ENCODE measurements at regions not wholly inside any gene's neighbourhood (a gene's known extent, or its start where the extent isn't known, plus 50 kb on each side); places are given as distances from the start of the nearest gene placed in this dataset.

DNA sequence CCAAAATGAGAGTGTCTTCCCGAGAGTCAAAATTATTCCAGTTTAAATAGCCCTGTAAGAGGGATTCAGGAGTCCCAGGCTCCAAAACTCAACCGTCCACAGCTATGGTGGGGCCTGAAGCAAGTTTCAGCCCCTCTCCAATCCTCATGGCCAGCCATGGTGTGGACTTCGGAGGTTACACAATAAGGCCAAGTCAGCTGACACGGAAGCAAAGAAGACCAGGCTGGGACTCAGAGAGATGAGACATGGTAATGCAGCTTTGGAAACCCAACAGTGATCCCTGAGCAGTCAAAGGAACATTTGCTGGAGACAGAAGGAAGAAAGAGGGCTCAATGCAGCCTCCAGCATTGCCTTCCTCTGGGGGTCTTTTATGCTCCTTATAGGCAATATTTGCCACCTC, 324.6 kb upstream of the TLE3 start:
- TF ChIP-seq, protein P1, sequence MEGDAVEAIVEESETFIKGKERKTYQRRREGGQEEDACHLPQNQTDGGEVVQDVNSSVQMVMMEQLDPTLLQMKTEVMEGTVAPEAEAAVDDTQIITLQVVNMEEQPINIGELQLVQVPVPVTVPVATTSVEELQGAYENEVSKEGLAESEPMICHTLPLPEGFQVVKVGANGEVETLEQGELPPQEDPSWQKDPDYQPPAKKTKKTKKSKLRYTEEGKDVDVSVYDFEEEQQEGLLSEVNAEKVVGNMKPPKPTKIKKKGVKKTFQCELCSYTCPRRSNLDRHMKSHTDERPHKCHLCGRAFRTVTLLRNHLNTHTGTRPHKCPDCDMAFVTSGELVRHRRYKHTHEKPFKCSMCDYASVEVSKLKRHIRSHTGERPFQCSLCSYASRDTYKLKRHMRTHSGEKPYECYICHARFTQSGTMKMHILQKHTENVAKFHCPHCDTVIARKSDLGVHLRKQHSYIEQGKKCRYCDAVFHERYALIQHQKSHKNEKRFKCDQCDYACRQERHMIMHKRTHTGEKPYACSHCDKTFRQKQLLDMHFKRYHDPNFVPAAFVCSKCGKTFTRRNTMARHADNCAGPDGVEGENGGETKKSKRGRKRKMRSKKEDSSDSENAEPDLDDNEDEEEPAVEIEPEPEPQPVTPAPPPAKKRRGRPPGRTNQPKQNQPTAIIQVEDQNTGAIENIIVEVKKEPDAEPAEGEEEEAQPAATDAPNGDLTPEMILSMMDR (IDR thresholded peaks at IDR 0.05), result no peak

GRCh38 chr15:70420948-70421482, 323.3 kb upstream of the TLE3 start:
- Histone ChIP-seq H3K4me3 (no peak overlapping the region), H3K9me3 (no peaks in the 10 kb centered on the region), H3K36me3 (no peaks in the 10 kb centered on the region), H3K27ac (no peak overlapping the region), H3K4me1 (ENCODE audit: control insufficient read depth in 1 of 2, low read depth in 2 of 2) (no peaks in the 10 kb centered on the region), H3K27me3 (replicated peaks; ENCODE audit: insufficient read depth) (no peaks in the 10 kb centered on the region)
- no peak for DNase-seq (ENCODE audit: low spot score)
- TF ChIP-seq, protein P1 (IDR thresholded peaks at IDR 0.05), result no peak
- no peak for ATAC-seq (ENCODE audit: insufficient number of reproducible peaks, low FRiP score, low read depth)

More for the DNA sequence above, 324.6 kb upstream of the TLE3 start:
- DNase-seq (ENCODE audit: low spot score) (no peak), ATAC-seq (ENCODE audit: insufficient number of reproducible peaks, low FRiP score, low read depth) (no peak)
- no peaks in the 10 kb centered on the region for H3K27me3 ChIP-seq (replicated peaks; ENCODE audit: insufficient read depth)
- H3K9me3 ChIP-seq, result no peaks in the 10 kb centered on the region
- H3K27ac ChIP-seq, result no peak overlapping the region
- no peaks in the 10 kb centered on the region for H3K4me1 ChIP-seq (ENCODE audit: control insufficient read depth in 1 of 2, low read depth in 2 of 2)
- no peaks in the 10 kb centered on the region for H3K36me3 ChIP-seq
- no peak overlapping the region for H3K4me3 ChIP-seq

DNA sequence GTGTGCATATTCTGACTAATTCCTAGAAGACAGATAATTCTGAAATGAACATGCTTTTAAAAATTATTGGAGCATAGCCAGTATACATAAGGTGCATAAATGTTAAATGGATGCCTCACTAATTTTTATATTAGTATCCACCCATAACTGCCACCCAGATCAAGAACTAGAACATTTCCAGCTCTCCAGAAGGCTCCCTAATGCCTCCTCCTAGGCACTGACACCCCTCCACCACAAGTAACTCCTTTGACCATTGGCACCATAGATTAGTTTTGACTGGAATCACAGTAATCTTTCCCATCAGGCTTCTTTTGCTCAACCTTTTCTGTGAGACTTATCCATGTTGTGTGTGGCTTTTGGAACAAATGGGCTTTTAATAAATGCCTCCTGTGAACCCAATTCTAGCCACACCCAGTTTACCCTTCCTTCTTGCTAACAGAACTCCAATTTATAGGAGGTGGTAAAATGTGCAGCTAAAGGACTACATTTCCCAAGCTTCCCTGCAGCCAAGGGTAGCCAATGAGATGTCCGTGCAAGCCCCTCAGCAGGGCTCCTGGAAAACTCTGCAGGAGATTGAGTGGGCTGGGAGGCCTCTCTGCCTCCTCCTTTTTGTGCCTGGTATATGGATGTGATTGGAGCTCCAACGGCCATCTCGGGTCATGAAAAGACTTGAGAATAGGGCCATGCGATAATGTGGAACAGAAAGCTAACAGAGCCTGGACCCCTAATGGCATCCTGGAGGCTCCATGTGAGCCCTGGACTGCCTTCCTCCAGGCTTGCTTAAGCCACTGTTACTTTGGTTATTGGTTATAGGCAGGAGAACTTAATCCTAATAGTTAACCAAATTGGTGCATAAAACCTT, 322.6 kb upstream of the TLE3 start:
- Histone ChIP-seq H3K27me3 (replicated peaks; ENCODE audit: insufficient read depth) (no peaks in the 10 kb centered on the region), H3K4me1 (ENCODE audit: control insufficient read depth in 1 of 2, low read depth in 2 of 2) (no peaks in the 10 kb centered on the region), H3K4me3 (no peak overlapping the region), H3K27ac (no peak overlapping the region), H3K9me3 (no peaks in the 10 kb centered on the region), H3K36me3 (no peaks in the 10 kb centered on the region)
- TF ChIP-seq, protein P1 (IDR thresholded peaks at IDR 0.05), result no peak
- no peak for DNase-seq (ENCODE audit: low spot score)
- ATAC-seq (ENCODE audit: insufficient number of reproducible peaks, low FRiP score, low read depth), result no peak

GRCh38 chr15:70418943-70419342, 321.2 kb upstream of the TLE3 start:
- DNase-seq (ENCODE audit: low spot score), result no peak
- TF ChIP-seq, protein P1 (IDR thresholded peaks at IDR 0.05), result no peak
- no peaks in the 10 kb centered on the region for H3K4me1 ChIP-seq (ENCODE audit: control insufficient read depth in 1 of 2, low read depth in 2 of 2)
- no peaks in the 10 kb centered on the region for H3K36me3 ChIP-seq
- H3K27me3 ChIP-seq (replicated peaks; ENCODE audit: insufficient read depth), result no peaks in the 10 kb centered on the region
- no peak overlapping the region for H3K27ac ChIP-seq
- no peak overlapping the region for H3K4me3 ChIP-seq
- no peak for ATAC-seq (ENCODE audit: insufficient number of reproducible peaks, low FRiP score, low read depth)
- no peaks in the 10 kb centered on the region for H3K9me3 ChIP-seq

DNA sequence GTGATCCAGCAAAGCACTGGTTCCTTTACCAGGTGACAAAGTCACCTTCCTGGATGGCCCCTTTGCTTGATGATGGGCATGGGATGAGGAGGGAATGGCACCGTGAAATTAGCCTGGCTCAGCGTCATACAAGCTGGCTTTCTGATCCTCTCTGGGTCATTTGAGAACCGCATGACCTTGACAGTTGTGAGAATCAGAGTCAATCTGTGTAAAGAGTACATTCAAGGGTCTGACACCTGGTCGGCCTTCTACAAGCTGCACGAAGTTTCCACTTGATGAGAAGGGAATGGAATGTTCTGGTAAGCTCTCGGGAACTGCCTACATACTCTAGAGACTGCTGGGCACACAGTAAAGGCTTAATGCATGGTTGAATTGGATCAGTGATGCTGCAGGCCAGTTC, 319.8 kb upstream of the TLE3 start:
- TF ChIP-seq, protein P1 (IDR thresholded peaks at IDR 0.05), result no peak
- no peak overlapping the region for H3K27ac ChIP-seq
- ATAC-seq (ENCODE audit: insufficient number of reproducible peaks, low FRiP score, low read depth), result no peak
- no peaks in the 10 kb centered on the region for H3K36me3 ChIP-seq
- H3K4me1 ChIP-seq (ENCODE audit: control insufficient read depth in 1 of 2, low read depth in 2 of 2), result no peaks in the 10 kb centered on the region
- H3K27me3 ChIP-seq (replicated peaks; ENCODE audit: insufficient read depth), result no peaks in the 10 kb centered on the region
- no peaks in the 10 kb centered on the region for H3K9me3 ChIP-seq
- H3K4me3 ChIP-seq, result no peak overlapping the region
- DNase-seq (ENCODE audit: low spot score), result no peak
